ENCODE measurements at regions not wholly inside any gene's neighbourhood (a gene's known extent, or its start where the extent isn't known, plus 50 kb on each side); places are given as distances from the start of the nearest gene placed in this dataset.

DNA sequence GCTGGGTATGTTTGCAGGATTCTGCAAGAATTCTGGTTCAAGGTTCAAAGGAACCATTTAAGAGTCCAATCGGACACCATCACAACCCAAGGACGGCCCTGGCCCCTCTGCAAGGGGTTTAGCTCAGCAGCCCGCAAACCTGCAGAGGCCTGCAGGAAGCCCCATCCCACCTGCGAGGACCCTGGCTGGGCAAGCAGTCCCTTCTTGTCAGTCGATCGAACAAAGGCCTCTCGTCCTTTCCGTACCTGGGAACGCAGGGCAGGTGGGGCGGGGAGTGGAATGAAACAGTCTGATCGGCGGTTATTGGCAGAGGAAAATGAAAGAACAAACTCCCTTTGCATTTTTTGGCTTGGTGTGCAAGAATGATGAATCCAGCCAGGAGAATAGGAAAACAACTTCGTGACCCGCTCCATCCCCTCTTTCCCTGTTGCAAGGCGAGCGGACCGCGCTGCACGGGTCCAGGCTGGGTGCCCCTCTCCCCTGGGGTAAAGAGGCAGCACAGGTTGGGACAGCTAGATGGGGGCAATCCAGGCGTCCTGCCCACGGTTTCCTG is 73.7 kb downstream of the INSIG1 start:
- Histone ChIP-seq H3K36me3 (ENCODE audit: insufficient read depth, low read length) (no peaks in the 10 kb centered on the region), H3K27ac (ENCODE audit: low read depth, low read length) (no peak overlapping the region), H3K4me1 (ENCODE audit: control insufficient read depth, insufficient read depth, low read length, unreplicated experiment) (no peaks in the 10 kb centered on the region), H2AFZ (ENCODE audit: low read length, unreplicated experiment) (no peak overlapping the region), H3K4me3 (ENCODE audit: low read depth, low read length) (no peak overlapping the region), H3K27me3 (ENCODE audit: insufficient read depth, low read length) (peaks cover 74% of the 10 kb centered on the region), H3K79me2 (ENCODE audit: control insufficient read depth, insufficient read depth, low read length, unreplicated experiment) (no peaks in the 10 kb centered on the region)

DNA sequence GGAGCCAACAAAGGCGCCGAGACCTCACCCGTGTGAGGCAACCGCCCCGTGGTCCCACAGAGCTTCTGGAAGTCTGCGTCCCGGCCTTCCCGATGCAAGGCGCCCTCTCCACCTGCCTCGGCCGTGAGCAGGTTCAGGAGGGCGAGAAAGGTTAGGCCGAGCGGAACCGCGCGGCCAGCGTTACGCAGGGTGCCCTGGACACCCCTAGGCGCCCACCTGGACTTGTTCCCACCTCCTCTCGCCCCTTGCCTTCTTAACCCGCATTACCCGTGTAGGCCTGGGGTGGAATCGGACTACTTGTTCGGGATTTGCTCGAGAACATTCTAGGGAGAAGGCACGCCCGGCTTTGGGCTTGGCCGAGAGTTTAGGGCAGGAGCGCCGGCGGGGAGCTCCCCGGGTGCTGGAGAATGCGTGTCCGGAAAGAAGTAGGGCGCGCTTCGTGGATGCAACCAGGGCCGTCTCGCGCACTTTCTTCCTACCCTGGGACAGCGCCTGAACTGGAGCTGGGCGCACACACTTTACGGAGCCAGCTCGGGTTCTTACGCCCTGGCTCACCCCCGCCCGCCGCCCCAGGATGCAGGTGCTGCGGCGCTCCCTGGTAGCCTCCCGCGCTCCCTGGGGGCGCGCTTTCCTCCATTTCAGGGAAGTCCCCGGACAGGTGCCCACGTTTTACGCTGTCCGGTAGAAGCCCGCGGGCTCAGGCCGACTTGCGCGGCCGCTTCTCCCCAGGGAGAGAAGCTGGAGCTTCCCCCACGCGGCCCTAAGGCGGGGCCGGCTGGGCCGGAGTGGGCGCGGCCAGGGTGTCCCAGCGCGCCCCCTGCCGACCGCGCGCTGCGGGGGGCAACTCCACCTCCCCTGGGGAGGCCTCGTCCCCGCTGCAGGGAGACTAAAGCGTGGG is 74.5 kb downstream of the INSIG1 start:
- peaks cover 81% of the 10 kb centered on the region for H3K27me3 ChIP-seq (ENCODE audit: insufficient read depth, low read length)
- H3K4me1 ChIP-seq (ENCODE audit: control insufficient read depth, insufficient read depth, low read length, unreplicated experiment) = no peaks in the 10 kb centered on the region
- no peak overlapping the region for H2AFZ ChIP-seq (ENCODE audit: low read length, unreplicated experiment)
- no peak overlapping the region for H3K27ac ChIP-seq (ENCODE audit: low read depth, low read length)
- no peaks in the 10 kb centered on the region for H3K36me3 ChIP-seq (ENCODE audit: insufficient read depth, low read length)
- H3K4me3 ChIP-seq (ENCODE audit: low read depth, low read length) = 0 out of 2 replicates have a peak overlapping the region, but pooled peaks have one; percentile 54
- no peaks in the 10 kb centered on the region for H3K79me2 ChIP-seq (ENCODE audit: control insufficient read depth, insufficient read depth, low read length, unreplicated experiment)

DNA sequence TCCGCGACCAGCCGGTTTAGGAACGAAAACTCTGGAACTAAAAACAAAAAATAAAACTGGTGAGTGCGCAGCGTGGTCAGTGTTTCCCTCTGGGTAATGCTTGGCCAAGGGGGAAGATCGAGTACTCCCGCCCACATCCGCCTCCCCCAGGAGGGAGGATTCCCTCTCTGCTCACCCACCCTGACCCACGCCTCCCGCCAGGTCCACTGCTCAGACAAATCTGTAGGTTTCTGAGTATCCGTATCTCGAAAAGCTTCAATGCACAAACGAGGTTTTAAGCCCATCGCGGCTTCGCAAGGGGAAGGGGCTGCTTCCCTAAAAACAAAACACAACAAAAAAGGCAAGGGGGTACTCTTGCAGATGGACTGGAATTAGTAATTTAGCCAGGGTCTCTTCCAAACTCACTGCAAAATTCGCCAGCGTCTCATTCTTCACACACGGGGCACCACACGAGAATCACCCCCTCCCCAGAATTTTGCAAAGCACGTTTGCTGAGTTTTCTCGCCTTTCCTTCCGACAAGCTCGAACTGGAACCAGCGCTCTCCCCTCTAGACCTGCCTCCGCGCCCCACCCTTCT is 75.2 kb downstream of the INSIG1 start:
- H3K4me3 ChIP-seq (ENCODE audit: low read depth, low read length) = peak overlapping the region; percentile 54

DNA sequence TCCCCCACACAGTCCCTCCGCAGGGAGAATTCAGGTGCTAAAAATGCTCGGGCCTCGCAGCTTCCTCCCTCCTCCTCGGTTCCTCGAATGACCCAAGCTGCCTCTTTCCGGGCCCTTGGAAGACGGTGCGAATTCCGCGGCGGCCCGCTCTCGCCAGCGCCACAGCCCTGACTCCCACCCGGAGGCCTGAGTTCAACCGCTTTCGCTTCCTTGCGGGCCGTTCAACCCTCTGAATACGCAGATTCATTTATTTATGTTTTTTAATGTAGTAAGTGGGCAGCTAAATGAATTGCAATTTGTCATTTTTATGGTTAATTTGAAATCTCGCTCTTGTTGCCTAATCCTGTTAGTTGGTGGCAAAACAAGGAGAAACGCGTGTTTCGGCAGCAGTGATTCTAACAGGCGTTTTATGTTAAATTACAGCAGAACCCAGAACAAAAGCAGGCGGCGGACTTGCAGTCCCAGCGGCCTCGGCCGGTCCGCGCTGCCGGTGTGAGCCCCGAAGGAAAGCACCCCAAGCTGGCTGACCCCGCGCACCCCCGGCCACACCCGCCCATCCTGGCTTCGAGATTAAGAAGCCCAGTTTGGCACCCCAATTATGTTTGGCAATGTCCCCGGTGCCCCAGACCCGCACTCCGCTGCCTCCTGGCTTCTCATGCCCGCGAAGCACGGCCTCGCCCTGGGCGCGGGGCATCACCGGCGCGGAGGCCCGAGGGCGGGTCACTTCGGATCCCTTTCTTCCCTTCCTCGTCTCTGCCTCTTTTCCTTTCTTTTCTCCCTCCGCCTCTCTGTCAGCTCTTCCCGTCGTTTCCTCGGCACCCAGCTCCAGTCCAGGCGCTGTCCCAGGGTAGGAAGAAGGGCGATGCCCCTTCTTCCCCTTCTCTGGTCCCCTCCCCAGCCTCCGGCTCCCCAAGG is 75.9 kb downstream of the INSIG1 start:
- H3K79me2 ChIP-seq (ENCODE audit: control insufficient read depth, insufficient read depth, low read length, unreplicated experiment) = no peaks in the 10 kb centered on the region
- H3K4me1 ChIP-seq (ENCODE audit: control insufficient read depth, insufficient read depth, low read length, unreplicated experiment) = no peaks in the 10 kb centered on the region
- H3K27ac ChIP-seq (ENCODE audit: low read depth, low read length) = no peak overlapping the region
- H3K4me3 ChIP-seq (ENCODE audit: low read depth, low read length) = peak overlapping the region; percentile 54
- no peaks in the 10 kb centered on the region for H3K36me3 ChIP-seq (ENCODE audit: insufficient read depth, low read length)
- H2AFZ ChIP-seq (ENCODE audit: low read length, unreplicated experiment) = no peak overlapping the region
- H3K27me3 ChIP-seq (ENCODE audit: insufficient read depth, low read length) = peaks cover 96% of the 10 kb centered on the region

More for the DNA sequence above, 75.2 kb downstream of the INSIG1 start:
- Histone ChIP-seq H3K27ac (ENCODE audit: low read depth, low read length) (no peak overlapping the region), H3K79me2 (ENCODE audit: control insufficient read depth, insufficient read depth, low read length, unreplicated experiment) (no peaks in the 10 kb centered on the region), H3K36me3 (ENCODE audit: insufficient read depth, low read length) (no peaks in the 10 kb centered on the region), H3K27me3 (ENCODE audit: insufficient read depth, low read length) (peaks cover 88% of the 10 kb centered on the region), H3K4me1 (ENCODE audit: control insufficient read depth, insufficient read depth, low read length, unreplicated experiment) (no peaks in the 10 kb centered on the region), H2AFZ (ENCODE audit: low read length, unreplicated experiment) (no peak overlapping the region)

DNA sequence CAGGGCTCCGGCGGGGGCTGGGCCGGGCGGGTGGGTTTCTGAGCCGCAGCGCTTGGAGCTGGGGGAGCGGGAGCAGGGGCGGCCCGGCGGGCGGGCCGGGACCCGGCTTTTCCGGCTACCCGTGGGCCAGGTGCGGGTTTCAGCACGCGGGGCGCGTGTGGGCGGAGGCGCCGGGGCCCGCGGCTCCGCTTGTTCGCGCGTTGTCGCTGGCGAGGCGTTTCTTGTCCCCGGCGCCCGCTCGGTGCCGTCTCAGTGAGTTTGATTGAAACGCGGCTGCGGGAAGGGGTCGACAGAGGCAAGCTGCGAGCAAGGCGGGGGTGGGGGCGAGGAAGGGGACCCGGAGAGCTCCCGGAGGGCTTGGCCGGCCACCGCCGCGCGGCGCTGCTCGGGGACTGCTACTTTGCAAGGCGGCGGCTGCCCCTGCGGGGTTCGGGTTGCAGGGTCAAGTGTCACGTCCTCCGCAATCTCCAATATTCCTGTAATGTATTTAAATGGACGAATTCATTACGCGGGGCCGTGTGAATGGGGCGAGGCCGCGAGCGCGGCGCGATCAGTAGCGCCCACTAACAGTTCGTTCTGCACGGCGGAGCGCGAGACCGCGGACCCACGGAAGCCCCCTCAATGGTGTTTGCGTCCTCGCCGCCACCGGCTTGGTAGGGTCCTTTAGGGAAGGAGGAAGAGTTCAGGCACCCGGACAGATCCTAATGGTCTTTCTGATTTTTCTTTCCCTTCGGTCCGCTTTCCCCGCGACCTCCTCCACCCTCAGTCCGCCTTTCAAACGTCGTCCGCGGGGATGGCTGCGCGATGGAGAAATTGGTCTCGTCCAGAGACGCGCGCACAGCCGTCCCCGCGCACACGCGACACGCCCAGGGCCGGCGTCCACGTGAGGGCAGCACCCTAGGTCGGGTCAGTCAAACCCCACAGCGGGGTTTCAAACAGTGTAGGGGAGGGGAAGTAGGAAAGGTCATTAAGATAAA is 76.9 kb downstream of the INSIG1 start:
- no peak overlapping the region for H3K27ac ChIP-seq (ENCODE audit: low read depth, low read length)
- H3K36me3 ChIP-seq (ENCODE audit: insufficient read depth, low read length) = no peaks in the 10 kb centered on the region
- H3K4me1 ChIP-seq (ENCODE audit: control insufficient read depth, insufficient read depth, low read length, unreplicated experiment) = no peaks in the 10 kb centered on the region
- H3K27me3 ChIP-seq (ENCODE audit: insufficient read depth, low read length) = peaks cover 99% of the 10 kb centered on the region
- no peak overlapping the region for H2AFZ ChIP-seq (ENCODE audit: low read length, unreplicated experiment)
- H3K79me2 ChIP-seq (ENCODE audit: control insufficient read depth, insufficient read depth, low read length, unreplicated experiment) = no peaks in the 10 kb centered on the region
- peak overlapping the region; percentile 54; the same call in 1 of the 2 replicates for H3K4me3 ChIP-seq (ENCODE audit: low read depth, low read length)

DNA sequence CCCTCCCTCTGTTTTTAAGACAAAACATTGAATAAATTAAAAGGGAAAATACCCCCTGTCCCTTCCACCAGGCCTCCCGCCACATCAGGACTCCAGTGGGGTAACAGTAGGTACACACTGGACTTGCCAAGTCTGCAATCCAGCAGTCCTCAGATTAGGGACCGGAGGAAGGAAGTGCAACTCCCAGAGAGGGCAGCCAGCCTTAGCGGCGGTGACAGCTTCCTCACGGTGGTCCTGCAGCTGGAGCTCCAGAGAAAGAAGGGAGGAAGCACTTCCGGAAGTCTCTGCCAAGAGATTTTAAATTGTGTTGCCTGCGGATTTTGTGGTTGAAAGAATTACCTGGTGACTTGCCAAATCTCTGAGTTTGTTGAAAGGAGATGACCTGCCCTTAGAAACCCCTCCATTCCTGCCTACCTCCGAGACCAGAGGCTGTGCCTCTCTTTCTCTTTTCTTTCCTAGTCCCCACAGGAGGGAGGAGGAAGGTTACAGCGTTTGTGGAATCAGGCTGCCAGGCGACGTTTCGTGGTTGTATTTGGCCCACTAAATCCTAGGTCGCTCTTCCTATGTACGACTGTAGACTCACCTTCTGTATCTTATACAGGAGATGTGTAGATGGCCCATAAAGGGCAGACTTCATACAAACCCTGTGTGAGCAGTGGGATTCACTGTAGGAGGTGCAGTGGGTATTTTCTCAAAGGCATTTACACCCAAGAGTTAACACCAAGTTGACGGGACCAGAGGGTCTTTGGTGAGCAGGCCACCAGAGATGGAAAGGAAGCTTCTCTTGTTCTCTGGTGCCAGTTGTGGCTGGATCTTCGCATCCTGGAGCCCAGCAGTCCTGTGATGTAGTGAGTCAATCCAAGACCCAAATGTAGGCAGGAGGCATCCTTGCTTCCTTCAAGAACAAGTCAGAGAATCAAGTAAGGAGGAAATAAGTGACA is 77.9 kb downstream of the INSIG1 start:
- Histone ChIP-seq H3K79me2 (ENCODE audit: control insufficient read depth, insufficient read depth, low read length, unreplicated experiment) (no peaks in the 10 kb centered on the region), H3K27ac (ENCODE audit: low read depth, low read length) (no peak overlapping the region), H3K36me3 (ENCODE audit: insufficient read depth, low read length) (no peaks in the 10 kb centered on the region), H3K27me3 (ENCODE audit: insufficient read depth, low read length) (peaks cover 99% of the 10 kb centered on the region), H2AFZ (ENCODE audit: low read length, unreplicated experiment) (no peak overlapping the region), H3K4me3 (ENCODE audit: low read depth, low read length) (no peak overlapping the region), H3K4me1 (ENCODE audit: control insufficient read depth, insufficient read depth, low read length, unreplicated experiment) (no peaks in the 10 kb centered on the region)

DNA sequence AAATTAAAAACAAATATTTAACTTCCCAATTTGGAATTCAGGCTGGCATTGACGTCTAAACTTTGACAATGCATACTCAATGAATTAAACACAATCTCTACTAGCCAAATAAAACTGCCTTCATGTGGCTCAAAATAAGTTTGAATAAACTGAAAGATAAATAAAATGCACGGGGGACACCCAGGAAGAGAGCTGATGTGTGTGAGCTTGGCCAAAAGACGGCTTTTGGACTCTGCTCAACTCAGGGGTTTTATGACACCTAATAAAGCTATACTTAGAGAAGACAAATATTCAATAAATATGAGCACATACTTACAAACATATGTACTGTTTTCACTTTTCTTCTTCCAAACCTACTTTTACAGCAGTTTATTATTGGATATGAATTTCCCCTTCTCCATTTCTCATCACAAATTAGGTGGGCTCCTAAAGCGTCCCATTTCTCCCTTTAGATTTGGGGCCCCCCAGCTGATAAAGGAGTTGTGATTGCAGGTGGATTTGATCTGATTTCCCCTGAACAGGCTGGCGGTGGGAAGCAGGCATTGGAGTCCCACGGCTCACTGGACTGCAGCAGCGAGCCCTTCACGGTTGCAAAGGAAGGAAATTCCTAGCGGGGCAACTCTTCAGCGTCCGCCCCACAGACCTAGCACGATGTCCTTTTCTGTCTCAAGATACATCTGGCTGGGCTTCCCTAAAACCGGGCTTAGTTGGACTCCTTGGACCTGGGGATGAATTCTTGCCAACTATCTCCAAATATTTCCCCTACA is 79.6 kb downstream of the INSIG1 start:
- H3K4me1 ChIP-seq (ENCODE audit: control insufficient read depth, insufficient read depth, low read length, unreplicated experiment) = no peaks in the 10 kb centered on the region
- peak overlapping the region; percentile 61 for H3K4me3 ChIP-seq (ENCODE audit: low read depth, low read length)

DNA sequence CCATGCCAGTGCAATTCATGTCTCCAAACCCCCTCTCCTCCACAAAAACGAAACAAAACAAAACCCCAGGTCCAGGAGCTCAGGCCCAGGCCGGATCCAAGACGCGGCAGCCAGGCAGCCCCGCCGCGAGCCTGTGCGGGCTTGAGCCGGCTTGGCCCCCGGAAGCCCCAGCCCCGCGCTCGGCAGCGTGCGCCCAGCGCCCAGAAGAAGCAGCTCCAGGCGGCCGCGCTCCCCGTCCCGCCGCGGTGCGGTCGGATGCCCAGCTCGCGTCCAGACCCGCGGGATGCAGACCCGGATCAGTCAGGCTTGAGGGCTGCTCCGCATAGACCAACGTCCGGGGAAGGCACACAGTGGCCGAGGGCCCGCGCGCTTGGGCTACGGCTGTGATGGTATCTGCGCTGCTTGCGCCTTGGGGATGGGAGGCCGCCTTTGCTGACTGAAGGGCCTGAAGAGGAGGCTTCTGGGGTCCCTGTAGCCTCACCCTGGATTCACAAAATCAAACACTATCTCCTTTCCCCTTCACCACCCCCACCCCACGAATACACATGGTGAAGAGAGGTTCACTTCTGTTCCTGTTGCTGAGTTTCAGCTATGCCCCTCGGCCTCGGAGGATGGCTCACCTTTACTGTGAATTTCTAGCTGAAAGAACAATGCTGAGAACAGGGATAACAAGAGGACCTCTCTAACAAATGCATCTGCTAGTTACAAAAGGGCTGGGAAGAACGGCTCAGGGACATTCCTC is 79.9 kb upstream of the EN2 start:
- Histone ChIP-seq H3K36me3 (ENCODE audit: insufficient read depth, low read length) (no peaks in the 10 kb centered on the region), H3K27me3 (ENCODE audit: insufficient read depth, low read length) (peaks cover 100% of the 10 kb centered on the region), H3K4me1 (ENCODE audit: control insufficient read depth, insufficient read depth, low read length, unreplicated experiment) (no peaks in the 10 kb centered on the region), H3K27ac (ENCODE audit: low read depth, low read length) (no peak overlapping the region), H2AFZ (ENCODE audit: low read length, unreplicated experiment) (no peak overlapping the region), H3K79me2 (ENCODE audit: control insufficient read depth, insufficient read depth, low read length, unreplicated experiment) (no peaks in the 10 kb centered on the region), H3K4me3 (ENCODE audit: low read depth, low read length) (peak overlapping the region; percentile 61)

More for the DNA sequence above, 79.6 kb downstream of the INSIG1 start:
- Histone ChIP-seq H3K79me2 (ENCODE audit: control insufficient read depth, insufficient read depth, low read length, unreplicated experiment) (no peaks in the 10 kb centered on the region), H3K36me3 (ENCODE audit: insufficient read depth, low read length) (no peaks in the 10 kb centered on the region), H2AFZ (ENCODE audit: low read length, unreplicated experiment) (no peak overlapping the region), H3K27me3 (ENCODE audit: insufficient read depth, low read length) (peaks cover 100% of the 10 kb centered on the region), H3K27ac (ENCODE audit: low read depth, low read length) (no peak overlapping the region)
